Right renal pelvis (tissue), 4 donors: ENCODE measurements at regions not wholly inside any gene's neighbourhood (a gene's known extent, or its start where the extent isn't known, plus 50 kb on each side); places are given as distances from the start of the nearest gene placed in this dataset.

ENCODE experiments used
- DNase-seq, 4 donors: peaks; one replicate each; pipeline ENCODE4 v3.0.0-alpha.2; 2013; ENCODE audit warnings: low read depth in 4 of 4, low spot score in 3 of 4, missing footprints in 1 of 4

- DNase-seq, result no peak
Observed at GRCh38 chr14:104504172-104504735, 75.3 kb upstream of the C14orf180 start.

- no peak for DNase-seq
Observed at GRCh38 chr14:104505085-104506074, 74.2 kb upstream of the C14orf180 start.

- no peak for DNase-seq
Observed at GRCh38 chr14:104506461-104507253, 72.9 kb upstream of the C14orf180 start.

- no peak for DNase-seq
Observed at GRCh38 chr14:104507443-104507842, 72.1 kb upstream of the C14orf180 start.

GRCh38 chr14:104509673-104510072 is 69.9 kb upstream of the C14orf180 start:
- no peak for DNase-seq

- DNase-seq, result no peak
Observed at GRCh38 chr14:104510216-104510615, 69.3 kb upstream of the C14orf180 start.

GRCh38 chr14:104510794-104511611 is 68.6 kb upstream of the C14orf180 start:
- DNase-seq, result no peak

- no peak for DNase-seq
Observed at GRCh38 chr14:104512061-104512460, 67.5 kb upstream of the C14orf180 start.

GRCh38 chr14:104512771-104513640 is 66.6 kb upstream of the C14orf180 start:
- no peak for DNase-seq

- DNase-seq, result no peak
Observed at GRCh38 chr14:104513641-104514046, 65.9 kb upstream of the C14orf180 start.

GRCh38 chr14:104514156-104514848 is 65.3 kb upstream of the C14orf180 start:
- DNase-seq, result no peak

GRCh38 chr14:104515059-104515810 is 64.3 kb upstream of the C14orf180 start:
- DNase-seq, result no peak

- DNase-seq, result no peak
Observed at GRCh38 chr14:104515811-104516780, 63.5 kb upstream of the C14orf180 start.

- DNase-seq, result no peak
Observed at GRCh38 chr14:104516906-104517305, 62.7 kb upstream of the C14orf180 start.

- DNase-seq, result no peak
Observed at GRCh38 chr14:104517426-104517825, 62.1 kb upstream of the C14orf180 start.

GRCh38 chr14:104517867-104518266 is 61.7 kb upstream of the C14orf180 start:
- no peak for DNase-seq
